ENCODE measurements at regions not wholly inside any gene's neighbourhood (a gene's known extent, or its start where the extent isn't known, plus 50 kb on each side); places are given as distances from the start of the nearest gene placed in this dataset.

DNA sequence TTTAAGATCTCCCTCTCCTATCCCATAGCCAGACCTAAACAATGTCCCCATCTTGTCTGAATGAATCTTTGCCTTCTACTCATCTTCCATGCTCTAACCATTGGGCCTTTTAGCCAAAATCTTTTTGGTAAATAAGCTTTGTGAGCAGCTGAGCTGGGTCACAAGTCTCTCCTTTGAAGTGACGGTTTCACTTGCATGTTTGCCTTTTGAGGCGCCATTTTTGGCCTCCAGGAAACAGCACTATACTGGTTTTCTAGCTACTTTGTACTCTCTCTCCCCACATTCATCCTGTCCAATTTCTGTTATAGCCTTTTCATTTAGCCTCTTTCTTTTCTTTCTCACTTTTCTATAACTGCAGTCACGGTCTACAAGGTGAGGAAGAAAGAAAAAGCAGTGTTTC lies 195.5 kb upstream of the C9orf72 start:
- no peak overlapping the region for H3K4me3 Mint-ChIP-seq
- no peaks in the 10 kb centered on the region for H3K36me3 Mint-ChIP-seq (ENCODE audit: low read depth)
- no peaks in the 10 kb centered on the region for H3K9me3 Mint-ChIP-seq
- TF ChIP-seq, protein P1, sequence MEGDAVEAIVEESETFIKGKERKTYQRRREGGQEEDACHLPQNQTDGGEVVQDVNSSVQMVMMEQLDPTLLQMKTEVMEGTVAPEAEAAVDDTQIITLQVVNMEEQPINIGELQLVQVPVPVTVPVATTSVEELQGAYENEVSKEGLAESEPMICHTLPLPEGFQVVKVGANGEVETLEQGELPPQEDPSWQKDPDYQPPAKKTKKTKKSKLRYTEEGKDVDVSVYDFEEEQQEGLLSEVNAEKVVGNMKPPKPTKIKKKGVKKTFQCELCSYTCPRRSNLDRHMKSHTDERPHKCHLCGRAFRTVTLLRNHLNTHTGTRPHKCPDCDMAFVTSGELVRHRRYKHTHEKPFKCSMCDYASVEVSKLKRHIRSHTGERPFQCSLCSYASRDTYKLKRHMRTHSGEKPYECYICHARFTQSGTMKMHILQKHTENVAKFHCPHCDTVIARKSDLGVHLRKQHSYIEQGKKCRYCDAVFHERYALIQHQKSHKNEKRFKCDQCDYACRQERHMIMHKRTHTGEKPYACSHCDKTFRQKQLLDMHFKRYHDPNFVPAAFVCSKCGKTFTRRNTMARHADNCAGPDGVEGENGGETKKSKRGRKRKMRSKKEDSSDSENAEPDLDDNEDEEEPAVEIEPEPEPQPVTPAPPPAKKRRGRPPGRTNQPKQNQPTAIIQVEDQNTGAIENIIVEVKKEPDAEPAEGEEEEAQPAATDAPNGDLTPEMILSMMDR (IDR thresholded peaks at IDR 0.05; ENCODE audit: unreplicated experiment in 3 of 3), result no peak
- no peak overlapping the region for H3K27ac Mint-ChIP-seq
- peaks cover 17% of the 10 kb centered on the region for H3K4me1 Mint-ChIP-seq
- no peaks in the 10 kb centered on the region for H3K27me3 Mint-ChIP-seq (ENCODE audit: low read depth)

- Mint-ChIP-seq H3K27ac (no peak overlapping the region), H3K27me3 (ENCODE audit: low read depth) (no peaks in the 10 kb centered on the region), H3K36me3 (ENCODE audit: low read depth) (no peaks in the 10 kb centered on the region), H3K9me3 (no peaks in the 10 kb centered on the region), H3K4me1 (peaks cover 12% of the 10 kb centered on the region), H3K4me3 (no peak overlapping the region)
- TF ChIP-seq, protein P1 (IDR thresholded peaks at IDR 0.05; ENCODE audit: unreplicated experiment in 3 of 3), result no peak
Measured at GRCh38 chr9:27770541-27770940, 197.3 kb upstream of the C9orf72 start.

- Mint-ChIP-seq H3K4me3 (no peak overlapping the region), H3K27ac (no peak overlapping the region), H3K27me3 (ENCODE audit: low read depth) (no peaks in the 10 kb centered on the region), H3K4me1 (no peaks in the 10 kb centered on the region), H3K9me3 (no peaks in the 10 kb centered on the region), H3K36me3 (ENCODE audit: low read depth) (no peaks in the 10 kb centered on the region)
- TF ChIP-seq, protein P1 (IDR thresholded peaks at IDR 0.05; ENCODE audit: unreplicated experiment in 3 of 3), result no peak
Measured at GRCh38 chr9:27771803-27772545, 198.7 kb upstream of the C9orf72 start.

DNA sequence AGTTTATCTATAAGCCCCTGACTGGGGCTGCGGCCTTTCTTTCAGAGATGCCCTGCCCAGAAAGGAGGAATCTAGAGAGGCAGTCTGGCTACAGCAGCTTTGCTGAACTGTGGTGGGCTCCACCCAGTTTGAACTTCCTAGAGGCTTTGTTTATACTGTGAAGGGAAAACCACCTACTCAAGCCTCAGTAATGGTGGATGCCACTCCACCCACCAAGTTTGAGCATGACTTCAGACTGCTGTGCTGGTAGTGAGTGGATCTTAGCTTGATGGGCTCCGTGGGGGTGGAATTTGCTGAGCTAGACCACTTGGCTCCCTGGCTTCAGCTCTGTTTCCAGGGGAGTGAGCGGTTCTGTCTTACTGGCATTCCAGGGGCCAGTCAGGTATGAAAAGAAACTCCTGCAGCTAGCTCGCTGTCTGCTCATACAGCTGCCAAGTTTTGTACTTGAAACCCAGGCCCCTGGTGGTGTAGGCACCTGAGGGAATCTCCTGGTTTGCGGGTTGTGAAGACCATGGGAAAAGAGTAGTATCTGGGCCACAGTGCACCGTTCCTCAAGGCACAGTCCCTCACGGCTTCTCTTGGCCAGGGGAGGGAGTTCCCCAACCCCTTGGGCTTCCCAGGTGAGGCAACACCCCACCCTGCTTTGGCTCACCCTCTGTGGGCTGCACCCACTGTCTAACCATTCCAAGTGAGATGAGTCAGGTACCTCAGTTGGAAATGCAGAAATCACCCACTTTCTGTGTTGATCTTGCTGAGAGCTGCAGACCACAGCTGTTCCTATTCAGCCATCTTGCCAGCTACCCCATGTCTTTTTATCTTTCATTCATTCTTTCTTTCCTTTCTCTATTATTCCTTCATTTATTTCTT lies 211.8 kb upstream of the C9orf72 start:
- H3K9me3 Mint-ChIP-seq, result peaks cover 37% of the 10 kb centered on the region
- H3K36me3 Mint-ChIP-seq (ENCODE audit: low read depth), result no peaks in the 10 kb centered on the region
- TF ChIP-seq, protein P1 (IDR thresholded peaks at IDR 0.05; ENCODE audit: unreplicated experiment in 3 of 3), result no peak
- no peaks in the 10 kb centered on the region for H3K27me3 Mint-ChIP-seq (ENCODE audit: low read depth)
- H3K4me3 Mint-ChIP-seq, result no peak overlapping the region
- no peak overlapping the region for H3K27ac Mint-ChIP-seq
- H3K4me1 Mint-ChIP-seq, result no peaks in the 10 kb centered on the region

GRCh38 chr9:27785714-27786100 lies 212.4 kb upstream of the C9orf72 start:
- TF ChIP-seq, protein P1 (IDR thresholded peaks at IDR 0.05; ENCODE audit: unreplicated experiment in 3 of 3), result no peak
- Mint-ChIP-seq H3K27ac (no peak overlapping the region), H3K4me1 (no peaks in the 10 kb centered on the region), H3K9me3 (peaks cover 38% of the 10 kb centered on the region), H3K27me3 (ENCODE audit: low read depth) (no peaks in the 10 kb centered on the region), H3K4me3 (no peak overlapping the region), H3K36me3 (ENCODE audit: low read depth) (no peaks in the 10 kb centered on the region)
